CD14-positive monocyte (primary cell): ENCODE measurements at regions not wholly inside any gene's neighbourhood (a gene's known extent, or its start where the extent isn't known, plus 50 kb on each side); places are given as distances from the start of the nearest gene placed in this dataset.

Experiments
- DNase-seq, 3 donors: peaks; one replicate each; pipeline ENCODE4 v3.0.0-alpha.2; 2011 to 2022
- H2AFZ ChIP-seq: 2 replicates; pipeline ENCODE4 v1.6.0; 2012; ENCODE audit warnings: mild to moderate bottlenecking, low read depth, low read length, inconsistent platforms; ENCODE audit not compliant: insufficient read depth, poor library complexity, severe bottlenecking
- H3K27ac ChIP-seq, 2 donors: 1 replicate in 1 of 2; 2 replicates in 1 of 2; pipeline ENCODE4 v1.5.1; 2012 to 2013; ENCODE audit warnings: low read length in 2 of 2, control low read depth in 1 of 2, inconsistent platforms in 1 of 2, low read depth in 1 of 2, mild to moderate bottlenecking in 1 of 2
- H3K27me3 ChIP-seq, 2 donors: one replicate each; pipeline versions ENCODE4 v1.6.0 to v1.6.1; 2011 to 2013; ENCODE audit warnings: low read length in 2 of 2; ENCODE audit not compliant: control insufficient read depth in 2 of 2, insufficient read depth in 2 of 2
- H3K36me3 ChIP-seq, 2 donors: replicated peaks in 1 of 2; 1 replicate in 1 of 2; 2 replicates in 1 of 2; pipeline versions ENCODE4 v1.5.1 to v1.6.1; 2012 to 2013; ENCODE audit warnings: low read length in 2 of 2, control low read depth in 1 of 2, inconsistent platforms in 1 of 2, mild to moderate bottlenecking in 1 of 2; ENCODE audit not compliant: insufficient read depth in 2 of 2, control insufficient read depth in 1 of 2
- H3K4me1 ChIP-seq, 2 donors: 1 replicate in 1 of 2; 2 replicates in 1 of 2; pipeline versions ENCODE4 v1.5.1 to v1.6.1; 2012 to 2013; ENCODE audit warnings: low read length in 2 of 2, control low read depth in 1 of 2, inconsistent platforms in 1 of 2, mild to moderate bottlenecking in 1 of 2, moderate library complexity in 1 of 2; ENCODE audit not compliant: insufficient read depth in 2 of 2, control insufficient read depth in 1 of 2
- H3K4me2 ChIP-seq: replicated peaks from 2 replicates; pipeline ENCODE3; 2012; ENCODE audit warnings: low read length, moderate library complexity, mild to moderate bottlenecking; ENCODE audit not compliant: poor library complexity, severe bottlenecking; ENCODE audit errors: extremely low read depth
- H3K4me3 ChIP-seq, 3 experiments: fragments of 200-600 bp in 1 of 3; sonication (generic) in 1 of 3; replicated peaks in 1 of 3; 1 replicate in 2 of 3; 2 replicates in 1 of 3; pipeline ENCODE4 v1.5.1; 2011 to 2013; ENCODE audit warnings: low read length in 3 of 3, mild to moderate bottlenecking in 3 of 3, control low read depth in 2 of 3, low read depth in 2 of 3, inconsistent platforms in 1 of 3, moderate library complexity in 1 of 3
- H3K79me2 ChIP-seq: 2 replicates; pipeline ENCODE4 v1.6.0; 2012; ENCODE audit warnings: mild to moderate bottlenecking, control low read depth, inconsistent platforms, low read length, moderate library complexity; ENCODE audit not compliant: insufficient read depth
- H3K9ac ChIP-seq: 2 replicates; pipeline ENCODE4 v1.6.0; 2017; ENCODE audit warnings: low read length, mild to moderate bottlenecking; ENCODE audit not compliant: insufficient read depth, poor library complexity, severe bottlenecking
- H3K9me3 ChIP-seq, 2 donors: replicated peaks in 1 of 2; 1 replicate in 1 of 2; 2 replicates in 1 of 2; pipeline versions ENCODE4 v1.5.1 to v1.6.1; 2012 to 2013; ENCODE audit warnings: low read length in 2 of 2, control low read depth in 1 of 2; ENCODE audit not compliant: control insufficient read depth in 1 of 2, insufficient read depth in 1 of 2
- H4K20me1 ChIP-seq: 2 replicates; pipeline ENCODE4 v1.6.0; 2012; ENCODE audit warnings: mild to moderate bottlenecking, low read length, control low read depth, moderate library complexity; ENCODE audit not compliant: insufficient read depth
- H3K27ac Mint-ChIP-seq, 7 donors: one replicate each; pipeline ENCODE4 v1.8.0; 2020; ENCODE audit warnings: mild to moderate bottlenecking in 7 of 7, mixed read lengths in 7 of 7, moderate library complexity in 6 of 7, inconsistent platforms in 2 of 7
- H3K27me3 Mint-ChIP-seq, 3 donors: one replicate each; pipeline ENCODE4 v1.8.0; 2021 to 2022; ENCODE audit warnings: low read depth in 3 of 3, mild to moderate bottlenecking in 3 of 3, mixed read lengths in 3 of 3, moderate library complexity in 3 of 3, inconsistent platforms in 1 of 3
- H3K36me3 Mint-ChIP-seq, 2 donors: one replicate each; pipeline ENCODE4 v1.8.0; 2020; ENCODE audit warnings: mixed read lengths in 2 of 2, inconsistent platforms in 1 of 2, mild to moderate bottlenecking in 1 of 2
- H3K4me1 Mint-ChIP-seq: one replicate; pipeline ENCODE4 v1.8.0; 2020; ENCODE audit warnings: mild to moderate bottlenecking, mixed read lengths
- H3K4me3 Mint-ChIP-seq, 2 donors: one replicate each; pipeline ENCODE4 v1.8.0; 2020; ENCODE audit warnings: mild to moderate bottlenecking in 2 of 2, mixed read lengths in 2 of 2, moderate library complexity in 1 of 2
- H3K9me3 Mint-ChIP-seq, 7 donors: one replicate each; pipeline ENCODE4 v1.8.0; 2020 to 2022; ENCODE audit warnings: mixed read lengths in 7 of 7, mild to moderate bottlenecking in 6 of 7, moderate library complexity in 6 of 7, inconsistent platforms in 2 of 7
- WGBS: methylation state at CpG from one replicate; pipeline ENCODE4 v1.1.5; 2013; ENCODE audit warnings: missing lambda C conversion rate; ENCODE audit not compliant: insufficient coverage; 5-methylcytosine and 5-hydroxymethylcytosine counted together
- intact Hi-C, 2 donors: fragments of 100-400 bp; cut with micrococcal nuclease; formaldehyde crosslinking; loops; one replicate each; pipeline versions ENCODE4 v1.15.0 to v1.15.1; 2023
- TF ChIP-seq, protein P1 (sequence below): fragments of 200-600 bp; IDR thresholded peaks from one replicate; pipeline ENCODE4 v1.8.0; 2022; ENCODE audit warnings: antibody characterized with exemption, mild to moderate bottlenecking

DNA sequence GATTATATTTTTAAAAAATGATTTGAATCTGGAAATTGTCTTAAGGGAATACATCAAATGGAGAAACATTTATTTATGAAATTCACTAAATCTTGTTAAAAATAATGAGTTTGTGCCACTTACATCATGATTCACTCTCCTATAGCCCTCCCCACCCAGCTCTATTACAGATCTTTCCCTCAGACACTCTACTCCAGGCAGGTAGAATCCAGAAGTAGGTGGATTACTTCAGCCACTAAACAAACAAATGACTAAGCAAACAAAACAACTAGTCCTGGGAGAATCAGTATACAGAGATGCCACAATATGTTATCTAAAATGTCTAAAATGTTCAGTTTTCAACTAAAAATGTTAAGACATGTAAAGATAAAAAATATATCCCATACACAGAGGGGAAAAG, 608.1 kb upstream of the UBE2E2 start:
- intact Hi-C loops, result no loop called here
- Histone ChIP-seq H3K27ac (no peak overlapping the region), H2AFZ (no peak overlapping the region), H3K27me3 (no peaks in the 10 kb centered on the region), H3K9ac (no peak overlapping the region), H3K9me3 (peaks cover 0 to 8% of the 10 kb centered on the region in 2 donors), H3K4me3 (no peak overlapping the region), H3K4me1 (no peaks in the 10 kb centered on the region), H3K36me3 (no peaks in the 10 kb centered on the region), H3K4me2 (no peak overlapping the region), H4K20me1 (no peaks in the 10 kb centered on the region), H3K79me2 (no peaks in the 10 kb centered on the region)
- no peak for DNase-seq
- Mint-ChIP-seq H3K36me3 (no peaks in the 10 kb centered on the region), H3K27me3 (peaks cover 0 to 2% (median 0%) of the 10 kb centered on the region in 3 donors), H3K4me3 (no peak overlapping the region), H3K9me3 (peaks cover 2 to 12% (median 8%) of the 10 kb centered on the region in 7 donors), H3K4me1 (no peaks in the 10 kb centered on the region), H3K27ac (no peak overlapping the region)
- TF ChIP-seq, protein P1, sequence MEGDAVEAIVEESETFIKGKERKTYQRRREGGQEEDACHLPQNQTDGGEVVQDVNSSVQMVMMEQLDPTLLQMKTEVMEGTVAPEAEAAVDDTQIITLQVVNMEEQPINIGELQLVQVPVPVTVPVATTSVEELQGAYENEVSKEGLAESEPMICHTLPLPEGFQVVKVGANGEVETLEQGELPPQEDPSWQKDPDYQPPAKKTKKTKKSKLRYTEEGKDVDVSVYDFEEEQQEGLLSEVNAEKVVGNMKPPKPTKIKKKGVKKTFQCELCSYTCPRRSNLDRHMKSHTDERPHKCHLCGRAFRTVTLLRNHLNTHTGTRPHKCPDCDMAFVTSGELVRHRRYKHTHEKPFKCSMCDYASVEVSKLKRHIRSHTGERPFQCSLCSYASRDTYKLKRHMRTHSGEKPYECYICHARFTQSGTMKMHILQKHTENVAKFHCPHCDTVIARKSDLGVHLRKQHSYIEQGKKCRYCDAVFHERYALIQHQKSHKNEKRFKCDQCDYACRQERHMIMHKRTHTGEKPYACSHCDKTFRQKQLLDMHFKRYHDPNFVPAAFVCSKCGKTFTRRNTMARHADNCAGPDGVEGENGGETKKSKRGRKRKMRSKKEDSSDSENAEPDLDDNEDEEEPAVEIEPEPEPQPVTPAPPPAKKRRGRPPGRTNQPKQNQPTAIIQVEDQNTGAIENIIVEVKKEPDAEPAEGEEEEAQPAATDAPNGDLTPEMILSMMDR, result no peak

GRCh38 chr3:22606461-22606860, 596.7 kb upstream of the UBE2E2 start:
- H3K9ac ChIP-seq, result no peak overlapping the region
- no peaks in the 10 kb centered on the region for H3K79me2 ChIP-seq
- H3K9me3 Mint-ChIP-seq, result peaks cover 0 to 2% (median 0%) of the 10 kb centered on the region in 7 donors
- TF ChIP-seq, protein P1, result no peak
- no peak overlapping the region for H2AFZ ChIP-seq
- H3K36me3 ChIP-seq, result no peaks in the 10 kb centered on the region
- no peaks in the 10 kb centered on the region for H4K20me1 ChIP-seq
- no peak overlapping the region for H3K4me2 ChIP-seq
- H3K27me3 ChIP-seq, result no peaks in the 10 kb centered on the region
- H3K36me3 Mint-ChIP-seq, result no peaks in the 10 kb centered on the region
- H3K4me1 ChIP-seq, result no peaks in the 10 kb centered on the region
- H3K9me3 ChIP-seq, result no peaks in the 10 kb centered on the region
- no peaks in the 10 kb centered on the region for H3K4me1 Mint-ChIP-seq
- peaks cover 0 to 1% (median 0%) of the 10 kb centered on the region in 3 donors for H3K27me3 Mint-ChIP-seq
- no peak overlapping the region for H3K27ac Mint-ChIP-seq
- no peak for DNase-seq
- H3K27ac ChIP-seq, result no peak overlapping the region
- H3K4me3 Mint-ChIP-seq, result no peak overlapping the region
- no peak overlapping the region for H3K4me3 ChIP-seq
- 86% methylated on average over 1 of the region's 5 CpGs for WGBS
- intact Hi-C loops, result no loop called here
